A673 (cell line): ENCODE measurements at regions not wholly inside any gene's neighbourhood (a gene's known extent, or its start where the extent isn't known, plus 50 kb on each side); places are given as distances from the start of the nearest gene placed in this dataset.

Experiments
- BruUV-seq: library from RNA; stranded (reverse); fragments of 400-500 nt; replicated peaks from 2 replicates; lab custom pipeline; 2021; lab: Mats Ljungman, UMichigan
- CTCF ChIA-PET: fragments of 300-600 bp; sonication (Branson Sonifier 250); formaldehyde crosslinking; loops from one replicate; lab custom pipeline; 2022; ENCODE audit warnings: antibody characterized with exemption; lab: Charles Lee
- POLR2A ChIA-PET: fragments of 300-600 bp; sonication (Branson Sonifier 250); formaldehyde crosslinking; loops from one replicate; lab custom pipeline; 2022; ENCODE audit warnings: antibody characterized with exemption; ENCODE audit not compliant: low non-redundant PET; lab: Charles Lee
- DNase-seq: peaks from one replicate; pipeline ENCODE4 v3.0.0-alpha.2; 2015; ENCODE audit warnings: low spot score
- H3K27ac ChIP-seq: fragments of 200-600 bp; sonication (generic); 2 replicates; pipeline ENCODE4 v1.5.1; 2016; ENCODE audit warnings: mixed run types, low read depth, mild to moderate bottlenecking, mixed read lengths, antibody characterized with exemption, low read length; ENCODE audit not compliant: poor library complexity, severe bottlenecking
- H3K27me3 ChIP-seq: fragments of 200-600 bp; sonication (generic); replicated peaks from 2 replicates; pipeline ENCODE4 v1.6.1; 2017; ENCODE audit warnings: mixed run types, low read depth, mild to moderate bottlenecking, mixed read lengths, antibody characterized with exemption, low read length; ENCODE audit not compliant: insufficient read depth, poor library complexity
- H3K36me3 ChIP-seq: fragments of 200-600 bp; sonication (generic); 2 replicates; pipeline ENCODE4 v1.6.1; 2016; ENCODE audit warnings: mixed run types, mild to moderate bottlenecking, mixed read lengths, antibody characterized with exemption, low read length; ENCODE audit not compliant: insufficient read depth, poor library complexity, severe bottlenecking
- H3K4me1 ChIP-seq: fragments of 200-600 bp; sonication (generic); 2 replicates; pipeline ENCODE4 v1.6.1; 2017; ENCODE audit warnings: mixed run types, mild to moderate bottlenecking, mixed read lengths, antibody characterized with exemption, low read length; ENCODE audit not compliant: insufficient read depth, poor library complexity, severe bottlenecking
- H3K4me3 ChIP-seq: fragments of 200-600 bp; sonication (generic); 2 replicates; pipeline ENCODE4 v1.5.1; 2016; ENCODE audit warnings: low read depth, mixed run types, mild to moderate bottlenecking, mixed read lengths, low read length; ENCODE audit not compliant: poor library complexity, severe bottlenecking
- H3K9me3 ChIP-seq: fragments of 200-600 bp; sonication (generic); 2 replicates; pipeline ENCODE4 v1.6.1; 2016; ENCODE audit warnings: mixed run types, low read depth, mild to moderate bottlenecking, mixed read lengths, antibody characterized with exemption, low read length; ENCODE audit not compliant: poor library complexity, severe bottlenecking
- EZH2 ChIP-seq: fragments of 200-600 bp; sonication (generic); IDR thresholded peaks from 2 replicates; pipeline ENCODE4 v1.6.1; 2017; ENCODE audit warnings: borderline replicate concordance, low read depth, mild to moderate bottlenecking, mixed read lengths, antibody characterized with exemption, low read length; ENCODE audit not compliant: poor library complexity, severe bottlenecking
- intact Hi-C: fragments of 100-400 bp; cut with micrococcal nuclease; formaldehyde crosslinking; loops from one replicate; pipeline ENCODE4 v1.10.0; 2022; ENCODE audit not compliant: unreplicated experiment
- TF ChIP-seq, protein P1 (sequence below): fragments of 300-800, 200-600 bp; sonication (generic); conservative IDR thresholded peaks from 2 replicates; pipeline ENCODE4 v1.5.1; 2017; ENCODE audit warnings: low read depth, mild to moderate bottlenecking, antibody characterized with exemption, low read length, moderate library complexity, mixed read lengths

DNA sequence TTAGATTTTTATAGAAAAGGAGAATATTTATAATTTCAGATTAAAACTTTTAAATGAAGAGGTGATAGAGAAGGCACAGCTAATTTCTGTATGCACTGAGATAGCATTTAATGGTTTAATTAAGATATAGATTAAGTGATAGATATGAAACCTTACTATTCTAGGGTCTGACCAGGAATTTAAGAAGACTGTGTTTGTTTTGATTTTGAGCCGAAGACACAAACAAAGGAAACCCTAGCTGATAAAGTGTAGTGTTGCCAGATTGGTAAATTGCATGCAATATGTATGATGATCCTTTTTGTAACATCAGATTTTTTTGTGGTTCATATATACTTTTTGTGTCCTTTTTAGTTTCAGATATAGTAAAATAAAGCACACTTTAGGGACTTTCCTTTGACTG lies 141.8 kb downstream of the ZPLD1 start:
- BruUV-seq, result no TSS peak
- ChIA-PET POLR2A (no interaction called here), CTCF (no interaction called here)
- intact Hi-C loops, result no loop called here
- H3K27ac ChIP-seq, result no peak overlapping the region
- no peak for DNase-seq
- H3K27me3 ChIP-seq, result no peaks in the 10 kb centered on the region
- no peaks in the 10 kb centered on the region for H3K36me3 ChIP-seq
- H3K4me1 ChIP-seq, result peaks cover 4% of the 10 kb centered on the region
- H3K9me3 ChIP-seq, result no peaks in the 10 kb centered on the region
- no peak overlapping the region for H3K4me3 ChIP-seq
- TF ChIP-seq, protein P1, sequence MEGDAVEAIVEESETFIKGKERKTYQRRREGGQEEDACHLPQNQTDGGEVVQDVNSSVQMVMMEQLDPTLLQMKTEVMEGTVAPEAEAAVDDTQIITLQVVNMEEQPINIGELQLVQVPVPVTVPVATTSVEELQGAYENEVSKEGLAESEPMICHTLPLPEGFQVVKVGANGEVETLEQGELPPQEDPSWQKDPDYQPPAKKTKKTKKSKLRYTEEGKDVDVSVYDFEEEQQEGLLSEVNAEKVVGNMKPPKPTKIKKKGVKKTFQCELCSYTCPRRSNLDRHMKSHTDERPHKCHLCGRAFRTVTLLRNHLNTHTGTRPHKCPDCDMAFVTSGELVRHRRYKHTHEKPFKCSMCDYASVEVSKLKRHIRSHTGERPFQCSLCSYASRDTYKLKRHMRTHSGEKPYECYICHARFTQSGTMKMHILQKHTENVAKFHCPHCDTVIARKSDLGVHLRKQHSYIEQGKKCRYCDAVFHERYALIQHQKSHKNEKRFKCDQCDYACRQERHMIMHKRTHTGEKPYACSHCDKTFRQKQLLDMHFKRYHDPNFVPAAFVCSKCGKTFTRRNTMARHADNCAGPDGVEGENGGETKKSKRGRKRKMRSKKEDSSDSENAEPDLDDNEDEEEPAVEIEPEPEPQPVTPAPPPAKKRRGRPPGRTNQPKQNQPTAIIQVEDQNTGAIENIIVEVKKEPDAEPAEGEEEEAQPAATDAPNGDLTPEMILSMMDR, result no peak
- TF ChIP-seq EZH2, result no peak

- H3K4me3 ChIP-seq, result no peak overlapping the region
- H3K27me3 ChIP-seq, result no peaks in the 10 kb centered on the region
- no peak for TF ChIP-seq EZH2
- TF ChIP-seq, protein P1, result no peak
- no peaks in the 10 kb centered on the region for H3K36me3 ChIP-seq
- intact Hi-C loops, result no loop called here
- ChIA-PET POLR2A (no interaction called here), CTCF (no interaction called here)
- H3K9me3 ChIP-seq, result no peaks in the 10 kb centered on the region
- peak; percentile 52 for DNase-seq
- BruUV-seq, result no TSS peak
- peaks cover 4% of the 10 kb centered on the region for H3K4me1 ChIP-seq
- no peak overlapping the region for H3K27ac ChIP-seq
Measured at GRCh38 chr3:102577082-102577789, 142.4 kb downstream of the ZPLD1 start.

DNA sequence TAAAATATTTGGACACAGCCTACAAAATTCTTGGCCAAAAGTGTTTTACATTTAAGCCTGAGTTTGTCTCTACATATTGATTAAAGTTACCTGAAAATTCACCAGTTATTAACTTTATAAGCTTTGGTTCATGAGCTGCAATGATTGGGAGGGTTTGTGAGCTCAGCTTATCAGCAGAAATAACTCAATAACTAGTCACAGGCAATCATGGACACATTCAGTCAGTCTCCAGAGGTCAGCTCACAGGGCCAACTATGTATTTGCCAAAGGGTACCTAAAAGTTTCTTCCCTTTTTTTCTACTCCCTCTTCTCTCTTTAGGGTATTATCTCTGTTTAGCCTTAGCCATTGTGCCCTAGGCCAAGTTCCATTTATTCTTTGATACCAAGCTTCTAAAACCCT lies 145.9 kb downstream of the ZPLD1 start:
- CTCF ChIA-PET, result no interaction called here
- Histone ChIP-seq H3K9me3 (no peaks in the 10 kb centered on the region), H3K4me1 (peaks cover 4% of the 10 kb centered on the region), H3K4me3 (no peak overlapping the region), H3K36me3 (no peaks in the 10 kb centered on the region), H3K27me3 (no peaks in the 10 kb centered on the region), H3K27ac (no peak overlapping the region)
- POLR2A ChIA-PET, result no interaction called here
- no peak for DNase-seq
- no peak for TF ChIP-seq EZH2
- TF ChIP-seq, protein P1, result no peak
- BruUV-seq, result no TSS peak
- intact Hi-C loops, result no loop called here
